ENCODE measurements at regions not wholly inside any gene's neighbourhood (a gene's known extent, or its start where the extent isn't known, plus 50 kb on each side); places are given as distances from the start of the nearest gene placed in this dataset.

DNA sequence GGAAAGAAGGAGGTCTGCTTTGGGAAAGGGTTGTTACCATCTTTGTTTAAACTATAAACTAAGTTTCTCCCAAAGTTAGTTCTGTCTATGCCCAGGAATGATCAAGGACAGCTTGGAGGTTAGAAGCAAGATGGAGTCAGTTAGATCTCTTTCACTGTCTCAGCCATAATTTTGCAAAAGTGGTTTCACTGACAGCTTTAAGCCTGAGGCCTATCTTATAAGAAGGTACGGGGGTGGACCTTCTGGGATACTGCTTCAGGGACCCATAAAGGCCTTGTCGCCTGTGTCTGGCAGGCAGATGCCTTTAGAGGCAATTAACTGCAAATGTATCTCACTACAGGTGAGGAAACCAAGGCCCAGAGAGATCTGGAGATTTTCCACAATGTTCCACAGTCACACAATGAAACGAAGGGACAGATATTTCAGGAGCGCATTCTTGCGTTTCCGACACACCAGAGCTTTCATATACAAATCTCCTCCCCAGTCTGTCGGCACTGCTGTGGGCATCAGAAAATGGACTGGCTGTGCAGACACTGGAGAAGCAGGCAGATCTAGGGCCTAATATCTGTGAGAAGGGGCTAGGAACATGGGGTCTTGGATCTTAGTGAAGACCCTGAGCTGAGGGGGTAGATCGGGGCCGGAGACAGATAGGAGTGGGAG, 169.5 kb upstream of the SMAD3 start:
- Histone ChIP-seq H3K9me3 (no peaks in the 10 kb centered on the region), H3K27me3 (no peaks in the 10 kb centered on the region), H3K36me3 (no peaks in the 10 kb centered on the region), H3K4me1 (peaks cover 3% of the 10 kb centered on the region), H3K4me3 (ENCODE audit: low read depth, low read length) (no peak overlapping the region)
- no peak for DNase-seq
- TF ChIP-seq, protein P1, sequence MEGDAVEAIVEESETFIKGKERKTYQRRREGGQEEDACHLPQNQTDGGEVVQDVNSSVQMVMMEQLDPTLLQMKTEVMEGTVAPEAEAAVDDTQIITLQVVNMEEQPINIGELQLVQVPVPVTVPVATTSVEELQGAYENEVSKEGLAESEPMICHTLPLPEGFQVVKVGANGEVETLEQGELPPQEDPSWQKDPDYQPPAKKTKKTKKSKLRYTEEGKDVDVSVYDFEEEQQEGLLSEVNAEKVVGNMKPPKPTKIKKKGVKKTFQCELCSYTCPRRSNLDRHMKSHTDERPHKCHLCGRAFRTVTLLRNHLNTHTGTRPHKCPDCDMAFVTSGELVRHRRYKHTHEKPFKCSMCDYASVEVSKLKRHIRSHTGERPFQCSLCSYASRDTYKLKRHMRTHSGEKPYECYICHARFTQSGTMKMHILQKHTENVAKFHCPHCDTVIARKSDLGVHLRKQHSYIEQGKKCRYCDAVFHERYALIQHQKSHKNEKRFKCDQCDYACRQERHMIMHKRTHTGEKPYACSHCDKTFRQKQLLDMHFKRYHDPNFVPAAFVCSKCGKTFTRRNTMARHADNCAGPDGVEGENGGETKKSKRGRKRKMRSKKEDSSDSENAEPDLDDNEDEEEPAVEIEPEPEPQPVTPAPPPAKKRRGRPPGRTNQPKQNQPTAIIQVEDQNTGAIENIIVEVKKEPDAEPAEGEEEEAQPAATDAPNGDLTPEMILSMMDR (IDR thresholded peaks at IDR 0.05; ENCODE audit: low read depth, low read length): no peak

DNA sequence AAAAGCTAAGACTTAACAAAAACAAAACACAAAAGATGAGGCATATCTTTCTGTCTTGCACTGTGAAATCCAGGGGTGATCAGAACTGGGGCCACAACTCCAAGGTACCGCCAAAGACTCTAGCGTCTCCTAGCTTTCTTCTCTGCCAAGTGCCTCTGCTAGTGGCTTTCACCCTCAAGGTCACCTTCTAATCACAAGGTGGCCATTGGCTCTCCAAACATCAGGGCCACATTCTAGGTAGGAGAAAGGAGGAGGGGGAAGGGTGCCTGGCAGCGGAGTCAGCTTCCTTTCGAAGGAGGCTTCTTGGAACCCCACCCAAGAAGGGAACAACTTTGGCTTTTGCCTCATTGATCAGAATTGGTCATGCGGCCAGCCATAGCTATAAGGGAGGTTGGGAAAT, 168.8 kb upstream of the SMAD3 start:
- Histone ChIP-seq H3K4me1 (peaks cover 2% of the 10 kb centered on the region), H3K9me3 (no peaks in the 10 kb centered on the region)
- no peak for DNase-seq

DNA sequence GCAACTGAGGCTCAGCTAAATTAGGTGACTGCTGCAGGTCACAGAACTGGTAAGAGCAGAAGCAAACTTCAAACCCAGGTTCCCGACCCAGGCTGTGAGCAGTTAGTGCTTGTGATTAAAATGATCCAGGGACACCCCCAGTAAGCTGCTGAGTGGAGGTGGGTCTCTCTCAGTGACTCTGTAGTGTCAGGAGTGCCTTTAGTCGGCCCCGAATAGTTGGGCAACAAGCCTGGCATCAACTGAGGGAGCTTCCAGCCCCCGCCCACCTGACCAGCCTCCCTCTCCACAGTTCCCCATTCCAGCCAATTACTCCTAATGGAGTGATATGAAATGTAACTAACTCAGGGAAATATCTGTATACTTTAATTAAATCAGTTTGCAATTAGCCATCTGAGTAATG, 168.0 kb upstream of the SMAD3 start:
- no peaks in the 10 kb centered on the region for H3K36me3 ChIP-seq
- no peak for DNase-seq
- no peaks in the 10 kb centered on the region for H3K27me3 ChIP-seq
- TF ChIP-seq, protein P1 (IDR thresholded peaks at IDR 0.05; ENCODE audit: low read depth, low read length): no peak
- no peaks in the 10 kb centered on the region for H3K9me3 ChIP-seq
- no peak overlapping the region for H3K4me3 ChIP-seq (ENCODE audit: low read depth, low read length)
- no peaks in the 10 kb centered on the region; the same call in 1 of the 2 replicates for H3K4me1 ChIP-seq

More for the DNA sequence above, 168.8 kb upstream of the SMAD3 start:
- no peaks in the 10 kb centered on the region for H3K27me3 ChIP-seq
- H3K4me3 ChIP-seq (ENCODE audit: low read depth, low read length): no peak overlapping the region
- TF ChIP-seq, protein P1 (IDR thresholded peaks at IDR 0.05; ENCODE audit: low read depth, low read length): no peak
- H3K36me3 ChIP-seq: no peaks in the 10 kb centered on the region

DNA sequence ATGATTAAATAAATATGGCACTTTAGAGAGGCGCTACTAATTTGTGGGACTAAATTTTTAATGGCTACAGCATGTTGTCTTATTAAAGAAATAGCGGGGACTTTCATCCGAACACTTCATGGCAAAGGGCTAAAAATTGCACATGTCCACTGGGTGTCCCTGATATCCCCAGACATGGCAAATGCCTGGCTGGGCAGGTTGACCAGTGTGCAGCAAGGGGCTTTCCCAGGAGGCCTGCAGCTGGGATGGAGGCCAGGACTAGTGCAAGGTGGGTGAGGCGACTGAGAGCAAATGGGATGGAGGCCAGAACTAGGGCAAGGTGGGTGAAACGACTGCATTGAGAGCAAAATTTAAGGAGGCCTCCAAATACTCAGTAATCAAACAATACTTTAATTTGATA, 167.4 kb upstream of the SMAD3 start:
- H3K27me3 ChIP-seq: no peaks in the 10 kb centered on the region
- H3K9me3 ChIP-seq: no peaks in the 10 kb centered on the region
- TF ChIP-seq, protein P1 (IDR thresholded peaks at IDR 0.05; ENCODE audit: low read depth, low read length): no peak
- H3K4me3 ChIP-seq (ENCODE audit: low read depth, low read length): no peak overlapping the region
- DNase-seq: no peak
- H3K36me3 ChIP-seq: no peaks in the 10 kb centered on the region
- no peaks in the 10 kb centered on the region; the same call in 1 of the 2 replicates for H3K4me1 ChIP-seq

DNA sequence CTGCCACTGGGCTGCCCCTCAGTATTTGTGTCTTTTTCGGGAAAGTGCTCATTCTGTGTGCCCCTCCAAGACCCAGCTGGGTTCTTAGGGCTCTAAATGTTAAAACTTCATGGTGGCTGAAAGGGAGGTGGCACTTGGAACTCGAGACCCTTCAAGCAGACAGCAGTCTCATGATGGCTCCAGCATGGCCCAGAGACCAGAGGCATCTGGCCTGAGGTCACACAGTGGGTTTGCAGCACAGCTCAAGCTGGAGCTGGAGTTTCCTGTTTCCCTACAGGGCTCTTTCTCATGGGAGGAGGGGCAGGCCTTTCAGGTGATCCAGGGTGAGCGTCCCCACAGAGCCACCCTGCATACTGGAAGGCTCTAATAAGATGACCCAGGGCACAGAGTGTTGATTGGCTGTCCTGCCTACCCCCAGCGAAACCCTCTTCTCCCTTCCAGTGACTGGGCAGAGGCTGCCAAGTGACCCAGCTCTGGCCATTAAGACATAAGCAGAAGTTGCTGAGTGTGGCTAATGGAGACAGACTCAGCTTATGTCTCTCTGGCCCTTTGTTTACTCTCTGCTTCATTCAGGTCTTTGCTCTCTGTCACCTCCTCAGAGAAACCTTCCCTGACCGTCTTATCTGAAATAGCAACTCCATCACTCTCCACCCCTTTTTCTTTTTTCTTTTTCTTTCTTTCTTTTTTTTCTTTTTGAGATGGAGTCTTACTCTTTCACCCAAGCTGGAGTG, 166.6 kb upstream of the SMAD3 start:
- Histone ChIP-seq H3K27me3 (no peaks in the 10 kb centered on the region), H3K36me3 (no peaks in the 10 kb centered on the region), H3K4me3 (ENCODE audit: low read depth, low read length) (no peak overlapping the region), H3K4me1 (peaks cover under 1% of the 10 kb centered on the region; the same call in 1 of the 2 replicates), H3K9me3 (0 out of 2 replicates have a peak, but pooled peaks cover 3% of the 10 kb centered on the region)
- no peak for DNase-seq
- TF ChIP-seq, protein P1 (IDR thresholded peaks at IDR 0.05; ENCODE audit: low read depth, low read length): no peak

All from BE2C (cell line).